ENCODE measurements at regions not wholly inside any gene's neighbourhood (a gene's known extent, or its start where the extent isn't known, plus 50 kb on each side); places are given as distances from the start of the nearest gene placed in this dataset.

DNA sequence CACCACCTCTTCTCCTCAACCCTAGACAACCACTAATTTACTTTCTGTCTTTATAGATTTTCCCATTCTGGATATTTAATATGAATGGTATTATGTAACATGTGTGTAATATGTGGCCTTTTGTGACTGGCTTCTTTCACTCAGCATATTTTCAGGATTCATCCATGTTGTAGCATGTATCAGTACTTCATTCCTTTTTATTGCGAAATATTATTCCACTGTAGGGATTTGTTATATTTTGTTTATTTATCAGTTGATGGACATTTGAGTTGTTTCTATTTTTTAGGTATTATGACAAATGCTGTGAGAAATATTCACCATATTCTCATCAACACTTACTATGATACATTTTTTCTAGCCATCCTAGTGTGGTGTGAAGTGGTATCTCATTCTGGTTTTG lies 138.8 kb upstream of the DLGAP1 start:
- intact Hi-C loops (cut with DNase I) = no loop called here
- FAIRE-seq = no peak

DNA sequence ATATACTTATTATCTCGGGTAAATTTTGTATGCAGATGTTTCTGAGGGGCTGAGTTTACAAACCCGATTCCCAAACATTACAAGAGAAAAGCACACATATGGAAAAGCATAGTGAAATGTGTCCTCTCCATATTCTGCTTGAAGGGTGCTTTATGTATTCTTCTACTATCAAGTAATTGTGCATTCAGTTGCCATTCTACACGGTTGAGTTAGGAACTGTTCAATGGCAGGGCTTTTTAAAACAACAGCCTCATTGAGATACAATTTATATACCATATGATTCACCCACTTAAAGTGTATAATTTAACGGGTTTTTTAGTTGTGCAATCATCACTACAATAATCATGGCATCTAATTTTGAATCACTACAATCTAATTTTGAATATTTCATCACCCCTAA lies 138.4 kb upstream of the DLGAP1 start:
- H3K36me3 ChIP-seq (ENCODE audit: control insufficient read depth in 2 of 3, insufficient read depth in 3 of 3, low read length in 3 of 3) = no peaks in the 10 kb centered on the region
- H3K27me3 ChIP-seq (ENCODE audit: control insufficient read depth, insufficient read depth, low read length) = no peaks in the 10 kb centered on the region
- intact Hi-C loops (cut with DNase I) = no loop called here
- FAIRE-seq = no peak
- no peaks in the 10 kb centered on the region for H3K9me3 ChIP-seq (ENCODE audit: control insufficient read depth in 2 of 3, insufficient read depth in 1 of 3, low read length in 3 of 3)
- no peaks in the 10 kb centered on the region for H3K4me1 ChIP-seq (ENCODE audit: control insufficient read depth in 2 of 3, insufficient read depth in 2 of 3, low read depth in 1 of 3, low read length in 3 of 3)
- H3K4me3 ChIP-seq (ENCODE audit: low read length in 3 of 3) = no peak overlapping the region
- no peak overlapping the region for H3K9ac ChIP-seq (ENCODE audit: low read length in 3 of 3)
- DNase-seq = no peak
- TF ChIP-seq, protein P1, sequence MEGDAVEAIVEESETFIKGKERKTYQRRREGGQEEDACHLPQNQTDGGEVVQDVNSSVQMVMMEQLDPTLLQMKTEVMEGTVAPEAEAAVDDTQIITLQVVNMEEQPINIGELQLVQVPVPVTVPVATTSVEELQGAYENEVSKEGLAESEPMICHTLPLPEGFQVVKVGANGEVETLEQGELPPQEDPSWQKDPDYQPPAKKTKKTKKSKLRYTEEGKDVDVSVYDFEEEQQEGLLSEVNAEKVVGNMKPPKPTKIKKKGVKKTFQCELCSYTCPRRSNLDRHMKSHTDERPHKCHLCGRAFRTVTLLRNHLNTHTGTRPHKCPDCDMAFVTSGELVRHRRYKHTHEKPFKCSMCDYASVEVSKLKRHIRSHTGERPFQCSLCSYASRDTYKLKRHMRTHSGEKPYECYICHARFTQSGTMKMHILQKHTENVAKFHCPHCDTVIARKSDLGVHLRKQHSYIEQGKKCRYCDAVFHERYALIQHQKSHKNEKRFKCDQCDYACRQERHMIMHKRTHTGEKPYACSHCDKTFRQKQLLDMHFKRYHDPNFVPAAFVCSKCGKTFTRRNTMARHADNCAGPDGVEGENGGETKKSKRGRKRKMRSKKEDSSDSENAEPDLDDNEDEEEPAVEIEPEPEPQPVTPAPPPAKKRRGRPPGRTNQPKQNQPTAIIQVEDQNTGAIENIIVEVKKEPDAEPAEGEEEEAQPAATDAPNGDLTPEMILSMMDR (IDR thresholded peaks at IDR 0.05; ENCODE audit: borderline replicate concordance, extremely low read depth, insufficient read depth) = no peak
- no peak overlapping the region for H3K27ac ChIP-seq (ENCODE audit: low read depth in 2 of 2, low read length in 2 of 2)

More for the DNA sequence above, 138.8 kb upstream of the DLGAP1 start:
- Histone ChIP-seq H3K9me3 (ENCODE audit: control insufficient read depth in 2 of 3, insufficient read depth in 1 of 3, low read length in 3 of 3) (no peaks in the 10 kb centered on the region), H3K4me1 (ENCODE audit: control insufficient read depth in 2 of 3, insufficient read depth in 2 of 3, low read depth in 1 of 3, low read length in 3 of 3) (no peaks in the 10 kb centered on the region), H3K9ac (ENCODE audit: low read length in 3 of 3) (no peak overlapping the region), H3K36me3 (ENCODE audit: control insufficient read depth in 2 of 3, insufficient read depth in 3 of 3, low read length in 3 of 3) (no peaks in the 10 kb centered on the region), H3K4me3 (ENCODE audit: low read length in 3 of 3) (no peak overlapping the region), H3K27me3 (ENCODE audit: control insufficient read depth, insufficient read depth, low read length) (no peaks in the 10 kb centered on the region), H3K27ac (ENCODE audit: low read depth in 2 of 2, low read length in 2 of 2) (no peak overlapping the region)
- DNase-seq = no peak
- TF ChIP-seq, protein P1 (IDR thresholded peaks at IDR 0.05; ENCODE audit: borderline replicate concordance, extremely low read depth, insufficient read depth) = no peak

- H3K4me1 ChIP-seq (ENCODE audit: control insufficient read depth in 2 of 3, insufficient read depth in 2 of 3, low read depth in 1 of 3, low read length in 3 of 3) = no peaks in the 10 kb centered on the region
- intact Hi-C loops (cut with DNase I) = no loop called here
These were observed 134.1 kb upstream of the DLGAP1 start for GRCh38 chr18:4589056-4589800.

More at GRCh38 chr18:4589056-4589800, 134.1 kb upstream of the DLGAP1 start:
- DNase-seq (no peak), FAIRE-seq (no peak)
- no peak overlapping the region for H3K27ac ChIP-seq (ENCODE audit: low read depth in 2 of 2, low read length in 2 of 2)
- no peaks in the 10 kb centered on the region for H3K27me3 ChIP-seq (ENCODE audit: control insufficient read depth, insufficient read depth, low read length)
- no peak overlapping the region for H3K4me3 ChIP-seq (ENCODE audit: low read length in 3 of 3)
- H3K36me3 ChIP-seq (ENCODE audit: control insufficient read depth in 2 of 3, insufficient read depth in 3 of 3, low read length in 3 of 3) = no peaks in the 10 kb centered on the region
- TF ChIP-seq, protein P1 (IDR thresholded peaks at IDR 0.05; ENCODE audit: borderline replicate concordance, extremely low read depth, insufficient read depth) = no peak
- H3K9me3 ChIP-seq (ENCODE audit: control insufficient read depth in 2 of 3, insufficient read depth in 1 of 3, low read length in 3 of 3) = no peaks in the 10 kb centered on the region
- no peak overlapping the region for H3K9ac ChIP-seq (ENCODE audit: low read length in 3 of 3)
